ENCODE measurements at regions not wholly inside any gene's neighbourhood (a gene's known extent, or its start where the extent isn't known, plus 50 kb on each side); places are given as distances from the start of the nearest gene placed in this dataset.

GRCh38 chr6:108751282-108751681, 96.9 kb upstream of the ARMC2 start:
- no peak for TF ChIP-seq EZH2 (IDR thresholded peaks at IDR 0.05; ENCODE audit: insufficient read depth, poor library complexity, severe bottlenecking)
- no peak for TF ChIP-seq EZH2phosphoT487 (IDR thresholded peaks at IDR 0.05; ENCODE audit: insufficient read depth, low read depth)
